HepG2 (cell line): ENCODE measurements at regions not wholly inside any gene's neighbourhood (a gene's known extent, or its start where the extent isn't known, plus 50 kb on each side); places are given as distances from the start of the nearest gene placed in this dataset.

Source experiments
- BRF2 ChIP-seq: sonication (generic); formaldehyde crosslinking; IDR thresholded peaks from 2 replicates; pipeline ENCODE4 v1.8.1; 2022; ENCODE audit warnings: mild to moderate bottlenecking, missing genetic modification reagents
- CHD4 ChIP-seq: fragments of 200-600 bp; sonication (generic); IDR thresholded peaks from 2 replicates; pipeline ENCODE4 v1.7.0; 2017; ENCODE audit warnings: mild to moderate bottlenecking, low read length, borderline replicate concordance
- HMGA1 ChIP-seq: sonication (generic); formaldehyde crosslinking; conservative IDR thresholded peaks from 2 replicates; pipeline ENCODE4 v1.4.0; 2020; ENCODE audit warnings: missing genetic modification reagents
- IKZF5 ChIP-seq: IDR thresholded peaks from 2 replicates; pipeline ENCODE4 v1.6.1; 2018; ENCODE audit warnings: missing genetic modification reagents, mild to moderate bottlenecking, missing compliant biosample characterization
- KAT7 ChIP-seq: IDR thresholded peaks from 2 replicates; pipeline ENCODE4 v1.6.1; 2018; ENCODE audit warnings: borderline replicate concordance, missing compliant biosample characterization
- KDM2A ChIP-seq: sonication (generic); formaldehyde crosslinking; IDR thresholded peaks from 2 replicates; pipeline ENCODE4 v1.4.0; 2020; ENCODE audit warnings: low read depth, missing genetic modification reagents, borderline replicate concordance
- KLF9 ChIP-seq: IDR thresholded peaks from 2 replicates; pipeline ENCODE4 v1.6.1; 2016; ENCODE audit warnings: low read depth
- MXI1 ChIP-seq: IDR thresholded peaks from 3 replicates; pipeline ENCODE4 v1.6.1; 2012; ENCODE audit warnings: low read depth, low read length, inconsistent platforms, borderline replicate concordance
- NFIC ChIP-seq: IDR thresholded peaks from 2 replicates; pipeline ENCODE4 v1.6.1; 2012; ENCODE audit warnings: mild to moderate bottlenecking, low read length, inconsistent platforms
- PRDM15 ChIP-seq: sonication (generic); formaldehyde crosslinking; IDR thresholded peaks from 2 replicates; pipeline ENCODE4 v1.4.0; 2020; ENCODE audit warnings: missing genetic modification reagents
- SP5 ChIP-seq: IDR thresholded peaks from 2 replicates; pipeline ENCODE4 v1.6.1; 2016; ENCODE audit warnings: low read depth, borderline replicate concordance
- TRAFD1 ChIP-seq: sonication (generic); formaldehyde crosslinking; IDR thresholded peaks from 2 replicates; pipeline ENCODE4 v1.5.1; 2020; ENCODE audit warnings: missing genetic modification reagents, mild to moderate bottlenecking, borderline replicate concordance
- ZBTB46 ChIP-seq: sonication (generic); formaldehyde crosslinking; IDR thresholded peaks from 2 replicates; pipeline ENCODE4 v1.4.0; 2020; ENCODE audit warnings: mild to moderate bottlenecking, missing genetic modification reagents, borderline replicate concordance
- ZFP82 ChIP-seq: sonication (generic); formaldehyde crosslinking; IDR thresholded peaks from 2 replicates; pipeline ENCODE4 v1.5.1; 2020; ENCODE audit warnings: mild to moderate bottlenecking, missing genetic modification reagents, borderline replicate concordance
- ZNF234 ChIP-seq: sonication (generic); formaldehyde crosslinking; conservative IDR thresholded peaks from 2 replicates; pipeline ENCODE4 v1.5.1; 2020; ENCODE audit warnings: mild to moderate bottlenecking, missing genetic modification reagents
- ZNF333 ChIP-seq: sonication (generic); formaldehyde crosslinking; IDR thresholded peaks from 2 replicates; pipeline ENCODE4 v1.4.0; 2020; ENCODE audit warnings: mild to moderate bottlenecking, missing genetic modification reagents, borderline replicate concordance
- ZNF354B ChIP-seq: sonication (generic); formaldehyde crosslinking; IDR thresholded peaks from 2 replicates; pipeline ENCODE4 v1.8.0; 2022; ENCODE audit warnings: mild to moderate bottlenecking, missing genetic modification reagents
- ZNF569 ChIP-seq: sonication (generic); formaldehyde crosslinking; IDR thresholded peaks from 2 replicates; pipeline ENCODE4 v1.5.0; 2020; ENCODE audit warnings: mild to moderate bottlenecking, missing genetic modification reagents, moderate library complexity, borderline replicate concordance
- ZNF672 ChIP-seq: sonication (generic); formaldehyde crosslinking; IDR thresholded peaks from 2 replicates; pipeline ENCODE4 v1.8.1; 2022; ENCODE audit warnings: missing genetic modification reagents
- ZNF780A ChIP-seq: sonication (generic); formaldehyde crosslinking; IDR thresholded peaks from 2 replicates; pipeline ENCODE4 v1.8.0; 2022; ENCODE audit warnings: mild to moderate bottlenecking, missing genetic modification reagents, moderate library complexity

- no peak; the same call in 1 of the 2 replicates for TF ChIP-seq TRAFD1
- no peak for TF ChIP-seq ZFP82 (CRISPR knock-in tag)
- peak; percentile 56; the same call in 1 of the 3 replicates for TF ChIP-seq MXI1
- peak; percentile 89 for TF ChIP-seq KLF9 (CRISPR knock-in tag)
- no peak for TF ChIP-seq ZNF354B (CRISPR knock-in tag)
- TF ChIP-seq BRF2 (CRISPR knock-in tag), result no peak
- no peak; the same call in 1 of the 2 replicates for TF ChIP-seq KAT7 (CRISPR knock-in tag)
- TF ChIP-seq ZNF780A (CRISPR knock-in tag), result peak; percentile 75; the same call in 1 of the 2 replicates
- no peak for TF ChIP-seq PRDM15 (CRISPR knock-in tag)
- no peak for TF ChIP-seq ZNF333 (CRISPR knock-in tag)
- TF ChIP-seq KDM2A (CRISPR knock-in tag), result peak; percentile 90
- TF ChIP-seq IKZF5 (CRISPR knock-in tag), result peak; percentile 99
- TF ChIP-seq ZNF569 (CRISPR knock-in tag), result no peak
- no peak for TF ChIP-seq NFIC
- no peak for TF ChIP-seq ZNF672 (CRISPR knock-in tag)
- no peak for TF ChIP-seq CHD4
- peak; percentile 66; the same call in 1 of the 2 replicates for TF ChIP-seq SP5 (CRISPR knock-in tag)
- no peak for TF ChIP-seq ZNF234 (CRISPR knock-in tag)
- TF ChIP-seq HMGA1 (CRISPR knock-in tag), result no peak
- TF ChIP-seq ZBTB46 (CRISPR knock-in tag), result no peak
These were observed 111.1 kb upstream of the ARHGAP5 start (continued) for GRCh38 chr14:31965735-31966598.
